HepG2 (cell line): ENCODE measurements at regions not wholly inside any gene's neighbourhood (a gene's known extent, or its start where the extent isn't known, plus 50 kb on each side); places are given as distances from the start of the nearest gene placed in this dataset.

Experiments
- ATAC-seq: fragments of 200-7000 bp; cut with Tn5 transposase; 3 replicates; pipeline ENCODE4 v1.9.1; 2020; ENCODE audit warnings: mild to moderate bottlenecking, moderate library complexity
- BruUV-seq: library from RNA; stranded (reverse); fragments of 400-500 nt; replicated peaks from 2 replicates; lab custom pipeline; 2021; lab: Mats Ljungman, UMichigan
- CTCF ChIA-PET: fragments of 300-600 bp; formaldehyde crosslinking; extraction: SDS; loops from one replicate; lab custom pipeline; 2021; ENCODE audit warnings: low total read pairs, inconsistent platforms, low intra/inter-chr PET ratio; lab: Yijun Ruan, JAX
- POLR2A ChIA-PET: fragments of 350-600 bp; sonication (Branson Sonifier 250); formaldehyde crosslinking; loops from one replicate; lab custom pipeline; 2020; ENCODE audit warnings: antibody characterized with exemption, inconsistent platforms; lab: Yijun Ruan, JAX
- DNase-seq: peaks from one replicate; pipeline ENCODE4 v3.0.0-alpha.2; 2015; ENCODE audit warnings: low spot score
- FAIRE-seq: peaks from 3 replicates; lab custom pipeline; 2011; peaks lifted over from hg19 to GRCh38; lab: Jason Lieb, UNC
- H2AFZ ChIP-seq: one replicate; pipeline ENCODE4 v1.6.1; 2011; ENCODE audit warnings: low read length, inconsistent platforms
- H3K27ac ChIP-seq: fragments of 300-600 bp; 3 replicates; pipeline ENCODE4 v1.8.0; 2011; ENCODE audit warnings: mixed run types, mild to moderate bottlenecking, mixed read lengths, low read length, inconsistent platforms; ENCODE audit not compliant: insufficient read depth; ENCODE audit errors: extremely low read length
- H3K27me3 ChIP-seq, 2 experiments: fragments of 200-600 bp in 1 of 2; 2 replicates in 1 of 2; 3 replicates in 1 of 2; pipeline versions ENCODE4 v1.6.0 to v1.8.0; 2011; ENCODE audit warnings: low read length in 2 of 2, mild to moderate bottlenecking in 2 of 2, moderate library complexity in 2 of 2, inconsistent platforms in 1 of 2; ENCODE audit not compliant: insufficient read depth in 2 of 2, control insufficient read depth in 1 of 2
- H3K36me3 ChIP-seq, 2 experiments: fragments of 200-600 bp in 1 of 2; replicated peaks in 1 of 2; 2 replicates in 1 of 2; 3 replicates in 1 of 2; pipeline versions ENCODE4 v1.5.1 to v1.8.0; 2011; ENCODE audit warnings: low read length in 2 of 2, inconsistent platforms in 1 of 2; ENCODE audit not compliant: insufficient read depth in 2 of 2, control insufficient read depth in 1 of 2
- H3K4me1 ChIP-seq: 2 replicates; pipeline ENCODE4 v1.5.1; 2012; ENCODE audit warnings: low read length, inconsistent platforms; ENCODE audit not compliant: insufficient read depth
- H3K4me2 ChIP-seq: 2 replicates; pipeline ENCODE4 v1.6.0; 2011; ENCODE audit warnings: low read depth, low read length, inconsistent platforms
- H3K4me3 ChIP-seq, 3 experiments: fragments of 200-600 bp in 1 of 3; sonication (generic), shearing (Covaris generic) in 1 of 3; replicated peaks in 1 of 3; 2 replicates each; pipeline ENCODE4 v1.5.1; 2011 to 2016; ENCODE audit warnings: low read length in 3 of 3, inconsistent platforms in 2 of 3, low read depth in 2 of 3, mild to moderate bottlenecking in 2 of 3, control low read depth in 1 of 3, mixed read lengths in 1 of 3; ENCODE audit not compliant: insufficient read depth in 1 of 3
- H3K79me2 ChIP-seq: one replicate; pipeline ENCODE4 v1.6.1; 2011; ENCODE audit warnings: low read length, inconsistent platforms; ENCODE audit not compliant: insufficient read depth
- H3K9ac ChIP-seq: 2 replicates; pipeline ENCODE4 v1.6.0; 2011; ENCODE audit warnings: mild to moderate bottlenecking, low read depth, low read length, inconsistent platforms; ENCODE audit not compliant: insufficient read depth
- H3K9me3 ChIP-seq: 2 replicates; pipeline ENCODE4 v1.5.1; 2012; ENCODE audit warnings: mild to moderate bottlenecking, low read length
- H4K20me1 ChIP-seq: 2 replicates; pipeline ENCODE4 v1.6.0; 2011; ENCODE audit warnings: inconsistent platforms, mild to moderate bottlenecking, low read length, moderate library complexity; ENCODE audit not compliant: insufficient read depth
- NR3C1 ChIP-seq: sonication (generic); formaldehyde crosslinking; IDR thresholded peaks from 2 replicates; pipeline ENCODE4 v1.4.0; 2020; ENCODE audit warnings: missing genetic modification reagents
- ZBTB1 ChIP-seq: sonication (generic); formaldehyde crosslinking; IDR thresholded peaks from 2 replicates; pipeline ENCODE4 v1.4.0; 2020; ENCODE audit warnings: missing genetic modification reagents, borderline replicate concordance
- ZBTB20 ChIP-seq: sonication (generic); formaldehyde crosslinking; IDR thresholded peaks from 2 replicates; pipeline ENCODE4 v1.8.1; 2023; ENCODE audit warnings: missing genetic modification reagents, low read depth, mild to moderate bottlenecking, borderline replicate concordance
- ZNF501 ChIP-seq: sonication (generic); formaldehyde crosslinking; IDR thresholded peaks from 2 replicates; pipeline ENCODE4 v1.5.1; 2020; ENCODE audit warnings: mild to moderate bottlenecking, moderate library complexity, missing genetic modification reagents
- ZNF670 ChIP-seq: sonication (generic); formaldehyde crosslinking; IDR thresholded peaks from 2 replicates; pipeline ENCODE4 v1.8.0; 2022; ENCODE audit warnings: mild to moderate bottlenecking, missing genetic modification reagents, borderline replicate concordance
- ZNF850 ChIP-seq: sonication (generic); formaldehyde crosslinking; conservative IDR thresholded peaks from 2 replicates; pipeline ENCODE4 v1.9.0; 2021; ENCODE audit warnings: mild to moderate bottlenecking, missing genetic modification reagents
- WGBS: methylation state at CpG from one replicate; pipeline ENCODE4 v1.1.6; 2017; ENCODE audit warnings: low lambda C conversion rate; 5-methylcytosine and 5-hydroxymethylcytosine counted together
- in situ Hi-C: cut with HindIII; loops from 2 replicates; pipeline ENCODE4 v1.10.0; 2017; ENCODE audit warnings: low pct_unique_long_range_greater_than_20kb; ENCODE audit not compliant: extremely low pct_ligation_motif_present
- intact Hi-C: fragments of 100-400 bp; cut with micrococcal nuclease; formaldehyde crosslinking; loops from one replicate; pipeline ENCODE4 v1.10.0; 2022; ENCODE audit not compliant: unreplicated experiment
- TF ChIP-seq, protein P1 (sequence below): sonication (generic); formaldehyde crosslinking; IDR thresholded peaks from 2 replicates; pipeline ENCODE4 v1.4.0; 2020; ENCODE audit warnings: missing genetic modification reagents, mild to moderate bottlenecking, borderline replicate concordance

GRCh38 chr13:105642511-105642958 lies 892.9 kb downstream of the EFNB2 start:
- Histone ChIP-seq H3K9me3 (peaks cover 73% of the 10 kb centered on the region), H3K27ac (no peak overlapping the region), H3K4me1 (no peaks in the 10 kb centered on the region), H3K36me3 (no peaks in the 10 kb centered on the region)
- no TSS peak for BruUV-seq
- intact Hi-C loops = no loop called here
- TF ChIP-seq ZNF850 (CRISPR knock-in tag) = no peak
- no peak for TF ChIP-seq NR3C1
- no peak for TF ChIP-seq ZNF670 (CRISPR knock-in tag)
- TF ChIP-seq, protein P1, sequence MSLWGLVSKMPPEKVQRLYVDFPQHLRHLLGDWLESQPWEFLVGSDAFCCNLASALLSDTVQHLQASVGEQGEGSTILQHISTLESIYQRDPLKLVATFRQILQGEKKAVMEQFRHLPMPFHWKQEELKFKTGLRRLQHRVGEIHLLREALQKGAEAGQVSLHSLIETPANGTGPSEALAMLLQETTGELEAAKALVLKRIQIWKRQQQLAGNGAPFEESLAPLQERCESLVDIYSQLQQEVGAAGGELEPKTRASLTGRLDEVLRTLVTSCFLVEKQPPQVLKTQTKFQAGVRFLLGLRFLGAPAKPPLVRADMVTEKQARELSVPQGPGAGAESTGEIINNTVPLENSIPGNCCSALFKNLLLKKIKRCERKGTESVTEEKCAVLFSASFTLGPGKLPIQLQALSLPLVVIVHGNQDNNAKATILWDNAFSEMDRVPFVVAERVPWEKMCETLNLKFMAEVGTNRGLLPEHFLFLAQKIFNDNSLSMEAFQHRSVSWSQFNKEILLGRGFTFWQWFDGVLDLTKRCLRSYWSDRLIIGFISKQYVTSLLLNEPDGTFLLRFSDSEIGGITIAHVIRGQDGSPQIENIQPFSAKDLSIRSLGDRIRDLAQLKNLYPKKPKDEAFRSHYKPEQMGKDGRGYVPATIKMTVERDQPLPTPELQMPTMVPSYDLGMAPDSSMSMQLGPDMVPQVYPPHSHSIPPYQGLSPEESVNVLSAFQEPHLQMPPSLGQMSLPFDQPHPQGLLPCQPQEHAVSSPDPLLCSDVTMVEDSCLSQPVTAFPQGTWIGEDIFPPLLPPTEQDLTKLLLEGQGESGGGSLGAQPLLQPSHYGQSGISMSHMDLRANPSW (CRISPR knock-in tag) = no peak
- TF ChIP-seq ZBTB1 (CRISPR knock-in tag) = no peak
- no peak for TF ChIP-seq ZNF501
- TF ChIP-seq ZBTB20 (CRISPR knock-in tag) = no peak
- TF ChIP-seq, all 625 proteins: peak for 0
- H3K4me2 ChIP-seq = no peak overlapping the region
- POLR2A ChIA-PET = no interaction called here
- in situ Hi-C loops = no loop called here
- H3K4me3 ChIP-seq = no peak overlapping the region
- no peaks in the 10 kb centered on the region for H4K20me1 ChIP-seq
- H3K27me3 ChIP-seq = no peaks in the 10 kb centered on the region
- CTCF ChIA-PET = no interaction called here
- DNase-seq (no peak), FAIRE-seq (no peak), ATAC-seq (no peak)
- H2AFZ ChIP-seq = no peak overlapping the region
- no peak overlapping the region for H3K9ac ChIP-seq
- 42% methylated on average over 8 of the region's 8 CpGs for WGBS
- H3K79me2 ChIP-seq = no peaks in the 10 kb centered on the region
